Forelimb muscle (tissue), 1 donor: ENCODE measurements at regions not wholly inside any gene's neighbourhood (a gene's known extent, or its start where the extent isn't known, plus 50 kb on each side); places are given as distances from the start of the nearest gene placed in this dataset.
A peak's percentile ranks its signal among the peaks of the same experiment; 100 is the strongest.
"Not testable (repeated sequence)": the region's sequence is repeated elsewhere in the genome, so short reads cannot be mapped to it uniquely, and the experiment has no call there.

Experiments
- DNase-seq: peaks from one replicate; pipeline ENCODE4 v3.0.0-alpha.2; 2013; ENCODE audit warnings: low read depth

DNA sequence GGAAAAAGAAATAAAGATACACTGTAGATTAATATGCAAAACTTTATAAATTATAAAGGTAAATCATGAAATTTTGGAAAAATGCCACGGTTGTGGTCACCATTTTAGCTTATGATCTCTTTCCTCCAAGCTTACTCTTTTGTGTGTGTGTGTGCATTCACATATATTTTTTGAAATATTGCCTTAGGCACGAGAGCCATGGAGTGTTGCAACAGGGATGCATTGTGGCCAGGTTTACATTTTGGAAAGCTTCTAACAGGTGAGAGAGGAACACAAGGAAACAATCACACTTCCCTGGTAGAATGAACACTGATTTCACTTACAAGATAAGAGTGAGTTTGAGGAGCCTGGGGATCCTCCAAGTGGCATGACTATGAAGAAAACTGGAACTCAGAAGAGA lies 214.5 kb upstream of the TENT5A start:
- no peak for DNase-seq

DNA sequence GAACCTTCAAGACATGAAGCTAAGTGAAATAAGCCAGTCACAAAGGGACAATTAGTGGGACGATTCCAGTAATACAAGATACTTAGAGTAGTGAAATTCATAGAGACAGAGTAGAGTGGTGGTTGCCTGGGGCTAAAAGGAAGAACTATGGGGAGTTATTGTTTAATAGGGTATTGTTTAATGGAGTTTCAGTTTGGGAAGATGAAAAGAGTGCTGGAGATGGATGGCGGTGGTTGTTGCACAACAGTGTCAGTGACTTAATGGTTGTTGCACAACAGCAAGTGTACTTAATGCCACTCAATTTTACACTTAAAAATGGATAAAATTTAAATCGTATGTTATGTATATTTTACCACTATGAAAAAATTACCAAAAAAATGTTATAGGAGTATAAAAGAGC lies 209.7 kb upstream of the TENT5A start:
- no peak for DNase-seq

DNA sequence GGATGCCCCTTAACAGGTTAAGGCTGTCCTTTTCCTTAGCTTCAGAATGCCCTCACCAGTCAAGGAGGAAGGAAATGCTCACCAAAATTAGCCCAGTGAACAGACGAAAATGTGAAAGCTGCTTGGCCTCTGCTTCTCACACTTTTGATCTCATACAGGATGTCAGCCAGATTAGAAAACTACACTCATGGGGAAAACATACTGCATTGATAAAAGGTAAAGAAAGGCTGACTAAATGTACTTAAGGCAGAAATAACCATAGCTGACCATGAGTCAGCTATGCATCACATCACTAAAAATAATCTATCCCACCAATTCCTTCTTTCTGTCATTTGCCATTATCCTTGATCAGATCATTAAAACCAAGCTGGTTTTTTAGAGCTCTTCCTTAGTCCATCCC lies 198.4 kb upstream of the TENT5A start:
- no peak for DNase-seq

DNA sequence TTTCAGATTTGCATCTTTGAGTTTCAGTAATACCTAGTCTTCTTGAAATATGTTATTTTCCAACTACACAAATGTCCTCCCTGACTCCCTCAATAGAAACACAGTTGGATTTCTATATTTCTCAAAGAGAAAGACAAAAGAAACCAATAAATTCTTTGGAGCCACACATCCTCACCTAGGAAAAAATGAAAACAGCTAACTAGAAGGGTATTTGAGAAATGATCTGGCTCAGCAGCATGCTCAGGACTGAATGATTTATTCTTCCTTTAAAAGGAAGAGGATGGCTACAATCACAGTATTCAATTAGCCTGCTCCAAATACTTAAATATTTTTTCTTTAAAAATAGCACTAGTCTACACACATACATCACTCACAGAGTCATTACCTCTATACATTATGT lies 196.4 kb upstream of the TENT5A start:
- DNase-seq = no peak

DNA sequence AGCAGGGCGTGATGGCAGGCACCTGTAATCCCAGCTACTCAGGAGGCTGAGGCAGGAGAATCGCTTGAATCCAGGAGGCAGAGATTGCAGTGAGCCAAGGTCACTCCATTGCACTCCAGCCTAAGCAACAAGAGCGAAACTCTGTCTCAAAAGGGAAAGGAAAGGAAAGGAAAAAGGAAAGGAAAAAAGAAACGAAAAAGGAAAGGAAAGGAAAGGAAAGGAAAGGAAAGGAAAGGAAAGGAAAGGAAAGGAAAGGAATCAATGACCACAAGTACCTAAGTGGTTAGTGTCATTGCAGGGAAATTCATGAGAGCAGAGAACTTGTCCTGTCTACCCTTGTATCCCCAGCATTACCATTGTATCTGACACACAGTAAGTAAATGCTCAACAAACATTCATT lies 195.7 kb upstream of the TENT5A start:
- DNase-seq = not testable (repeated sequence)

DNA sequence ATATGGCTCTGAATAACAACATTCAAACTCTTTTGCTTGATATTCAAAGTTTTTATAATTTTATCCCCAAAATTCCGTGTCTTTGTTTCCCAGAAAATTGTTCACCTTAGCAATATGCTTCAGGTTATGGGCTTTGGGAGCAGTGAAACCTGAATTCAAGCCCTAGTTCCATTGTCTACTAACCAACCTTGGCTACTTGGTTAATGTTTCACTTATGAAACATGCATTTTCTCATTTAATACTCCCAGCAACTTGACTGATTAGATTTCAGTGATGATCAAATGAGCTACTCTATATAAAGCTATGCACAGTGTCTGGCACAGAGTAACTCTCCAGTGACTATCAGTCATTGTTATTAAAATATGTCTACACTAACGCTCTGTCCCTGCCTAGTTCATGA lies 192.2 kb upstream of the TENT5A start:
- no peak for DNase-seq

DNA sequence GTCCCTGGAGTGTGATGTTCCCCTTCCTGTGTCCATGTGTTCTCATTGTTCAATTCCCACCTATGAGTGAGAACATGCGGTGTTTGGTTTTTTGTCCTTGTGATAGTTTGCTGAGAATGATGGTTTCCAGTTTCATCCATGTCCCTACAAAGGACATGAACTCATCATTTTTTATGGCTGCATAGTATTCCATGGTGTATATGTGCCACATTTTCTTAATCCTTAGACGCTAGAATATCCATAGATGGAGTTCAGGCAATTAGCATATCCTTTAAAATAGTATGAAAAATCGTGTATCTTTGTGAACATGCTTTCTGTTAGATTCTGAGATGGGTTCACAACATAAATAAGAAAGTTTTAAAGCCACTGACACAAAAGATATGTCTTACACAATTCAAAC lies 190.4 kb upstream of the TENT5A start:
- DNase-seq = not testable (repeated sequence)

DNA sequence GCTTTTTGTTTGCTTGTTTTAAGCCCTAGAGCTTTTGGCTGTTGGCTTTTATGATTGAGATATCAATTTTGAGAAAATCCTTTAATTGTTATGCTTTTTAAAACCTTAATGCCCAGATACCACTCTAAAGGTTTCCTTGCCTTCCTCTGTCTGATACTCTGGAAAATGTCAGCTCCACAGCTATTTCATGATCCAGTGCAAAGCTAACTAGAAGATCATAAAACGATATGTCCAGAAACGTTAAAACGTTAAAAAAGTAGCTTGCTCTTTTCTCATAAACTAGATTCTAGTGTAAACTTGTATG lies 189.5 kb upstream of the TENT5A start:
- DNase-seq = no peak

DNA sequence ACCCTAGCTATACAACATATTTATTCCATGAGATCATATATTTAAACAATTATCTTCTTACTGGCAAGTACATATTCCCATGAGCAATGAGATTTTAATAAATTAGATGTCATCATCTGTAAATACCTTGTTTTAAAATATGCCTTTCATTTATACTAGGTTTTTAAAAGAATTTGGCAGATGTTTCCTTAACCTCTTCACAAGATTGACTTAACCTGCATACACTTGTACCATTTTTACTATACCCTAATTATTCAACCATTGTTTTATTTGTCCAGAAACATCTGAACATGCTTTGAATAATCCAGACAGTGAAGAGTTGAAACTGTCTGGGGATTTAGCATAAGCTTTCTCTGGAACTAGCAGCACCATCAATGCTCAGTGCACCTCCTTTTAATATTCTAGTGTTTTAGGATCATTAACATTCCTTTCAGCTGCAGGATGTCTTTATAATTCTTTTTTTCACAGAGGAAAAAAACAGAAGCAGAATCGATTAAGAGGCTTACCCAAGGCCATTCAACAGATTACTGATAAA lies 188.0 kb upstream of the TENT5A start:
- DNase-seq = no peak

DNA sequence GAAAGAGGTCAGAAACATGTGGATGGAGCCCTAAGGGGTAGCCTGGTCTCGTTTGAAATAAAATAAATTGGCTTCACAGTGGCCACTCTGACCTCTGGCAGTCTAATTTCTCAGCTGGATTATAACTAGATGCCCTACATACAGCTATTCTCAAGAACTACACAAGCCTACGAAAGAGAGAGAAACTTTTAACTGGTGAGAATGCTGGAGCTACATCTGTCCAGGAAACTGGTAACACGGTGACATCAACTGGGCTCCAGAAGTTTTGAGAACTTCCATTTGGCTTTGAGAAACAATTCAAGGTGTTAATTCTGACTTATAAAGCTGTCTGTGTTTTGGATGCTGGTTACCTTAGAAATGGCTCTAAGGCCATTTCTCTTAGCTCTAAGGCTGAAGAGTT lies 187.3 kb upstream of the TENT5A start:
- no peak for DNase-seq

DNA sequence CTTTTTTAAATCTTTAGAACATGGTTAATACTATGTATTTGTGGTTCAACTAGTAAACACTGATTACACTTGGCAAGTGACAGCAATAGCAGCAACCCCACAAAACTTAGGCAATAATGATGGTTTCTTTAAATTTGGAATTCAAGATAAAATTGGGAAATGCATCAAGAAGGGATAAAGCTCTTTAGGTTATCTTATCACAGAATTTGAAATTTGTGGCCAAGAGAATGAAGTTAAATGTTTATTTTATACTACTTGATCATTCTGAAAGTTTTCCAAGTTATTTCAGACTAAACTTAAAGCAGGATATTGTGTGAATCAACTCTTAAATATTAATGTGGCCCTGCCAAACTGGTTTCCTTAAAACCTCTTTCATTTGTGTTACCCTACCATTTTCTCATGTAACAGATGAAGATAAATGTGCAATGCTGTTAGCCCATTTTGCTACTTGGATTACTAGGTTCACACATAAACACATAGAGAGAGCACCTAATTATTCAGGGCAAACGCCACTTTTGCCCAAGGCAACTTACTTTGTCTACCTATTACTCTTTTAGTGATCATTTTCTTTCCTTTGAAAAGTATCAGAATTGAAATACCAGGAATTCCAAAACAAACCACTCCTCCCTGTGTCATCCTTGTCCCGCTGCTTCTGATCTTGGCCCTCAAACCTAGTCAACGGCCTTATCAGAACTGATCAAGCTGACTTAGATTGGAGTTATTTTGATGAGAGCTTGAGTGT lies 186.7 kb upstream of the TENT5A start:
- DNase-seq = no peak

DNA sequence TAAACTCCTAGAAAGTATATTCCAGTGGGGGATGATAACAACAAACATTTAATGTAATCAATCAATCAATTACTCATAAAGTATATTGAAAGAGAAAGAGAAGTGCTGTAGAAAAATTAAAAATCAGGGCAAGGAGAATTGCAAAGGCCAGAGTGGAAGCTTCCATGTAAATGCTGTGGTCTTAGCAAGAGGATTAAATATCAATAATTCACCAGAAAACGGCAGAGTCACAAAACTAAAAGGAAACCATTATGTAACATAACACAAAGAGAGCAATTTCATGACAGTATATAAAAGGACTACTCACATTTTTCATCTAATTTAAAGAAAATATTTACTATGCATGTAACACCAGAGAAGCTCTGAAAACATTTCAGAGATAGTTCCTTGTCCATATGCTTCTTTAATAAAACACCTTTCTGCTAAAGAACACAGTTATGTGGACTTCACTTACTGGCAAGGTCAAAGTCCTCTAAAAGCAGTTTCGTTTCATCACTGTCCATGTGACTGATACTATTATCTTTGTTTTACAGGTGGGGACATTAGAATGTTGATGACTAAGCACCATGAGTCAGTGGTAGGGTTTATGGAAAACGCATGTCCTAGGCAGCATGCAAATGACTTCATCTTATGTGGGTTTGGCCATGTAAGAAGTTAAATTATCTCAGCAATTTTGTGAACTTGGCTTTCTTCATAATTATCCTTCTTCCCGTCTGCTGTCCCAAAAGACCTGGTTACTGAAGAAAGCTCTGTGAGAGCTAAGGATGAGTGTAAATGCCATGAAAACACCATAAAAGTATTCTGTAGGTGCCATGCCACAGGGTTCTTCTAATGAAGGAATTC lies 185.8 kb upstream of the TENT5A start:
- no peak for DNase-seq

DNA sequence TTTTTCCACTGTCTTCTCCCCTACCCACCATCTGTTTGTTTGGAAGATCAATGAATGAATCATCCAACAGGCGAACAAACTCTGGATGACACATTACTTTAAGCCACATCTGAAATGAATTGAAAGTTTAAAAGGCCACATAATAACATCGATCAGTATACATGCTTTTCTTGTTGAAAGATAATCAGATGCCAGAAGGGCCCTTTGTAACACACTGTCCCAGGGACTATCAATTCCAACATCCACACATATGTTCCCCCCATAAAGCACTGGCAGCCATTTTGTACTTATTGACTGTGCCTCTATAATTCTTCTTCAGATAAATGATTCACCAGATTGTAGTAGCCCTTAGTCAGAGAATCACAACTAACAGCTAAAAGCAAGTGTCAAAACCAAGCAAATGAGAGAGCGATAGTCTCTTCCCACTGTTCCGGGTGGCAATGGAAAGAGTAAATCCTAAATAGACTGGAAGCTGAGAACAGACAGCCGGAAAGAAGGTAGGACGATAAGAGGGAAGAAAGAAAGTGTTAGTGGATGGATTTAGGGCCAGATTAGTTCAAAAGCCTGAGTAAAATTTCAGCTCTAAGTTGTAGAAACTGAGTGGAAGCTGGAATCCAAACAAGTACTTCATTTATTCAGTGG lies 184.9 kb upstream of the TENT5A start:
- DNase-seq = peak; percentile 45

DNA sequence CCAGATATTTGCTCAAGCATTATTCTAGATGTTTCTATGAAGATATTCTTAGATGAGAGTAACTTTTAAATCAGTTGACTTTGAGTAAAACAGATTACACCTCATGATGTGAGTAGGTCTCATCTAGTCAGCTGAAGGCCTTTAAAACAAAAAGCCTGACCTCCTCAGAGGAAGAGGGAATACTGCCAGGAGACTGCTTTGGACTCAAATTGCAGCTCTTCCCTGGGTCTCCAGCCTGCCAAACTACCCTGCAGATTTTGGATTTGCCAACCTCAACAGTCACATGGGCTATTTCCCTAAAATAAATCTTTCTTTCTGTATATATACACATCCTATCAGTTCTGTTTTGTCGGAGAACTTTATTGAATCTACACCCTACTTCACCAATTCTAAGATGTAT lies 182.5 kb upstream of the TENT5A start:
- no peak for DNase-seq

DNA sequence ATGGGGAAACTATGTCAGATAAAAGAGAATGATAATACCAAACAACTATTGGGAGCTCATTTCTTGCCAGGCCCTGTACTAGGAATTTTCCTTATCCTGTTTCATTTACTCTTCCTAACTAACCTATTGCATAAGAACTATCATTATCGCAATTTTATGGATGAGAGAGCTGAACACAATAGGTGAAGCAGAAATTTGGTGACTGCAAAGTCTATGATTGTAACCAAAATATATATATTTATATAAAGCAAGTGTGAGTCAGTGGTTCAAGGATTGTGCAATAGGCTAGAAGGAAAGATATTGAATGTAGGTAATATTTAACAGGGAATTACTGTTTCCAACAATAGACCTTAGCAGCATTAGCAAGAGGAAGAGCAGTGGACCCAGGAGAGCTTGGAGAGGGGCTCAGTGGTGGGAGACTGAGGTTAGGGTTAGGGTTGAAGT lies 181.1 kb upstream of the TENT5A start:
- DNase-seq = no peak

DNA sequence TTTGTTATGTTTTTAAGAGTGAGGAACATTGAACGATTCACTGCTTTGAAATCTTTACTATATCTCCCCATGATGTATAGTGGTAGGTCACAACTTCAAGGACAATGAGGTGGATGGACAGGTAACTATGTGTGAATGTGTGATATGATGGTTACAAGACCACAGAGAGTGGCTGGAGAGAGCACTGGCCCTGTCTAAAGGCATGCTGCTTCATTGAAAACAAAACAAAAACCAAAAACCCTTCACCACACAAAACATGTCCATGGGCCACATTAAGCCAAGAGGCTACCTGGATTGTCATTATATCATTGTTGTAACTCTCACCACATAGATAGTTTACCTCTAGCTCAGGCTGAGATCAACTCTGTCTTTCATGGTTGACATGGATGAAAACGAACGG lies 180.6 kb upstream of the TENT5A start:
- no peak for DNase-seq

DNA sequence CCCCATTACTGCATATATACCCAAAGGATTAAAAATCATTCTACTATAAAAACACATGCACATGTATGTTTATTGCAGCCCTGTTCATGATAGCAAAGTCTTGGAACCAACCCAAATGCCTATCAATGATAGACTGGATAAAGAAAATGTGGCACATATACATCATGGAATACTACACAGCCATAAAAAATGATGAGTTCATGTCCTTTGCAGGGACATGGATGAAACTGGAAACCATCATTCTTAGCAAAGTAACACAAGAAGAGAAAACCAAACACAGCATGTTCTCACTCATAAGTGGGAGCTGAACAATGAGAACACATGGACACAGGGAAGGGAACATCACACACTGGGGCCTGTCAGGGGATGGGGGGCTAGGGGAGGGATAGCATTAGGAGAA lies 180.0 kb upstream of the TENT5A start:
- DNase-seq = not testable (repeated sequence)

DNA sequence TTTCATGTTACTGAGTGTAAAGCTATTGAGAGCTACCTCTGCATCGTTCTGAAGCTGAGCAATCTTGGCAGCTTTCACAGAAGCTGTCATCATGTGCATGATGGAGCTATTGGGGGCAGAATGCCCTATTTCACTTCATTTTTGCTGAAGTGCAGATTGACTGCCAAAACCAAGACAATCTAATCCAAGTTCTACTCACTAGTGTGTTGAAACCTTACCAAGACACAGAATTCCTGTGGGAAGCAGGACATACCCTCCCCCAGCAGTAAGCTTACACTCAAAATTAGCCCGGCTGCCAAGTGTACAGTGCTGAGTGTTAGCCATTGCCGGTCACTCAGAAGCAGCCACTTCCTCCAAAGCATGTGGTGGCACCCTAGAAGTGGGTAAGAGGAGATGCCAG lies 177.3 kb upstream of the TENT5A start:
- no peak for DNase-seq

DNA sequence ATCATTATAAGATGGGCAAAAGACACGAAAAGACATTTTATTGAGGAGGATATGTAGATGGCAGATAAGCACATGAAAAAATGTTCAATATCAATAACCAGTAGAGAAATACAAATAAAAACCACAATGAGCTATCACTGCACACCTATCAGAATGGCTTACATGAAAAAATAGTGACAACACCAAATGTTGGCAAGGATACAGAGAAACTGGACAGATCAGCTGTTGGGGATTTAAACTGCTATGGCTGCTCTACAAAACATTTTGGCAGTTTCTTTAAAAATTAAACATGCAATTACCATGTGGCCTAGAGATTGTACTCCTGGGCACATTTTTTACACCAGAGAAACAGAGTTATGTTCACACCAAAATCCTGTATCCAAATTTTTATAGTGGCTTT lies 172.7 kb upstream of the TENT5A start:
- DNase-seq = no peak

DNA sequence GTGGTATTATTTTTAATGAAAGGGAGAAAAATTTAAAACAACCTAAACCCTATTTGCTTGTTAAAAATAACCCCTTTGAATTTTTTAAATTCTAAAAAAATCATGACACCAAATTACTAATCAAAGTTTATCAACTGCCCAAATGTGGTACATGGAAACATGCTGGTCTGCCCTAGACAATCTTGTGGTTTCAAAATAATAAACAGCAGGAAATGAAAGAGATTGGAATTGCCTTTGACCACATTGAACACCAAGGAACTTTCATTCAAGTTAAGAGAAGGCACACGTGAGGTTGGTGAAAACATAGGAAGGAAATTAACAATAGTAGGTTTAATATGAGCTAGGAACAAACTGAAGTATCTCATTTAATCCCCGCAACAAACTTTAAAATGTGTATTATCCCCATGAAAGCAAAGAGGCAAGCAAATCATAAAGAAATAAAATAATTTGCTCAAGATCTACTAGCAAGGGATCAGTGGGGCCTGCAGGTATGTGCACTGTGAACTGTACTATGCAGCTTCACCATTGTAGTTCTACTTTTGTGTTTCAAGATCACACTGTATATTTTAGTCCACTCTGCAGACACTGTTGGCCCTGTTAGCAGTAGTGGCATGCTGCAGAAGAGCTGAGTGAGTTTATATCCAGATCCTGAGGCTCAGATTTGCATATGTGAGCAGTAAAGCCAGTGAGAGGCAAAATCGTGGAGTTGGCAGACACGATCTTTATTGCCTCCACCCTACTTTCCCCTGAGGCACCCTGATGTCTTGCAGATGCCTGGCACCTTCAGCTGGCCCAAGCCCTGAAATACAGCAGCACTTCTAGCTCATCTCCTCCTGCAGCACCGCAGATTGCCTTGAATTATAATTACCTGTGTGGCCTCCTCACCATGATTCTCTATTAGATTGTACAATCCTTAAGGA lies 157.8 kb upstream of the TENT5A start:
- DNase-seq = no peak

DNA sequence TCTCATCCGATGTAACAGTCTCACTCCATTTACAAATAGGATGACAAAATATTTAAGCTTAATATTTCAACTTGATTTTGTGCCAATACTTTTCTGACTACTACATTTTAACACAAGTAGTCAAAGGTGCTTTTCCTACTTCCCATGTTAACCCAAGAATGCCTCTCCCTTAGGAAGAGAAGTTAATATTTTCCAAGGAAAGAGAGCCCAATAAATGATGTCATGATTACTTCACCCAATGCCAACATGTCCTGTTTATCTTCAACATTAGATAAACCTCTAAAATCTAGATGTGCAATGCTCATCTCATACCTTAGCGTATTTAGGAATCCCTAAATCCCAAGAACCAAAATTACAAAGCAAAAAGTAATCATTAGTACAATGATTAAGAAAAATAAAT lies 156.7 kb upstream of the TENT5A start:
- no peak for DNase-seq
